ENCODE measurements at regions not wholly inside any gene's neighbourhood (a gene's known extent, or its start where the extent isn't known, plus 50 kb on each side); places are given as distances from the start of the nearest gene placed in this dataset.
A peak's percentile ranks its signal among the peaks of the same experiment; 100 is the strongest.
"Not testable (repeated sequence)": the region's sequence is repeated elsewhere in the genome, so short reads cannot be mapped to it uniquely, and the experiment has no call there.

DNA sequence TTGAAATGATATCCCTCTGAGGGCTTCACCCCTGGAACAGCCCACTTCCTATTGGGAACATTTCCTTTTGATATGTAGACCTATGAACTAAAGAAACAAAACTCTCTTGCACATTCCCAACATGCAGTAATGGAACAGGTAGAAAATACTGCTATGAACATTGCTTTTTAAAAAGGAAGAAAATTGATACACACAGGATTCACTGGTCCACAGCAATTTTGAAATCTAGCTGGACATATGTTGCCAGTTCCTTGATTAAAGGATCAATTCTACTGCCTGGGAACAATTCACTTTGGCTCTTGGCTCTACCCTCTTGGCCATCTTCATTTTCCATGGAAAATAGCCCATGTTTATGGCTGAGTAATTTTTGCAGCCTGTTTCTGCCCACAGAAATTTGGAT, 74.9 kb upstream of the ZNF280D start:
- DNase-seq, result no peak

DNA sequence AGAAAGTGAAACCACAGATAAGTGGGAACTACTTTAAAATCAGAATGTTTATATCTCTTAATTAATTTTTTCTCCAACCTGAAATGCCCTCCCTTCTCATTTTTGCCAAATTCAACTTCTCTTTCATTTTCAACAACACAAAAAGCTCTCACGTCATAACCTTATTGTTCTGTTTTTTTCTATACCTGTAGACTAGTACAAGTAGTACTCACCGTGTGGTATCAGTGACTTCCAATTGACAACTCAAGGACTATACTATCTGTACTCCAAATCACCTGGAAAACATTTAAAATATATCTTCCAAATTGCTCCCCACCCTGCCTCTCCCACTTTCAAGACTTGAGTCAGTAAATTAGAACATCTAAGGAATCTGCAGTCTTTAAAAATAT, 72.8 kb upstream of the ZNF280D start:
- no peak for DNase-seq

DNA sequence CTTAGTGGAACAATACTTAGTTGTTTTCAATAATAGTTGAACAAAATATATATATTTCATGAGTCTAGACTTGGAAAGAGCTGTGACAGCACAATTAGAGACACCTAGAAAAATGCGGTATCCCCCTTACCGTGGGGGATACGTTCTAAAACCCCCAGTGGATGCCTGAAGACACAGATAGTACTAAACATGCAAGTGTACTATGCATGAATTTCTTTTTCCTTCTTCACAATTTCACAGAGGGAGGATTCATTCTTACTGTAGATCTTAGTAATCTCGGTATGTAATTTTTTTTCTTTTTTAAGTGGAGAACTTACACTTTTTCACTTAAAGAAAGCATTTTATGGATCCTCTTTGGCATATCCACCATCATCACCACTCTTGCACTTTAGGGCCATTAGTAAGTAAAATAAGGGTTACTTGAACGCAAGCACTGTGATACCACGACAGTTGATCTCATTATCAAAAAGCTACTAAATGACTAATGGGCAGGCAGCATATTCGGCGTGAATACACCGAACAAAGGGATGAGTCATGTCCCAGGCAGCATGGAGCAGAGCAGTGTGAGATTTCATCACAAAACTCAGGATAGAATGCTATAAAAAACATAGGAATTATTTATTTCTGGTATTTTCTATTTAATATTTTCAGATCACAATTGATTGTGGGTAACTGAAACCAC, 72.3 kb upstream of the ZNF280D start:
- no peak for DNase-seq

DNA sequence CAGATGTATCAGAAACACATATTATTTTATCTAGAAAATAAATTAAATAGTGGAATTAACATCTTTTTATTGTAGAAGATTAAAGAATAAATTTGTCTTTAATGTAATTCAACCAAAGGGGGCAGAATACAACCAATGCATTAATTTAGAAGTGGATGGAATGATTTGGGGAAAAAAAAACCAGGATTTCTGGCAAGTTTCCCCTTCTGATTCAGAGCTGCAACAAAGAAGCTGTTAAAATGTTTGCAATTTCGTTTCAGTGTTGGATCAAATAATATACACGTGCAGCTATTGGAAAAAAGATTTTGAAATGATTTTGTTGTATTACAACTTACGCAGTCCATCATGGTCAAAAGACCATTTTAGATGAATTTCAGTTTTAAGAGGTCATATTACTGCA, 71.6 kb upstream of the ZNF280D start:
- DNase-seq, result no peak

DNA sequence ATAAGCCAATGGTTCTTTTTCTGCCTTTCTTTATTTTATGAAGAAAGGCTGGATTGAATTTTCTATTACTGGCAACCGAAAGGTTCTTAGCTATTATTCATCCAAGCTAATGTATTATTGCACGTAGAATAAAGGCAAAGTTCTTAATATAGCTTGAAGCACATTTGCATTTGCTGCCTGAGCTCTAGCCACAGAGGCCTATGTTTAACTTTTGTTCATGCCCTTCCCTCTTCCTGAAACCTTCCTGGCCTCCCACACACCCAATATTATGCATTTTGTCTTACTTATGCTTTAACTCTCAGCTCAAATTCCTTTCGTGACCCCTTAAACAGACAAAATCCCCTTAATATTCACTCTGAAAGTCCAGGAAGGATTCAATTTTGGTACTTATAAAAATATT, 71.0 kb upstream of the ZNF280D start:
- no peak for DNase-seq

DNA sequence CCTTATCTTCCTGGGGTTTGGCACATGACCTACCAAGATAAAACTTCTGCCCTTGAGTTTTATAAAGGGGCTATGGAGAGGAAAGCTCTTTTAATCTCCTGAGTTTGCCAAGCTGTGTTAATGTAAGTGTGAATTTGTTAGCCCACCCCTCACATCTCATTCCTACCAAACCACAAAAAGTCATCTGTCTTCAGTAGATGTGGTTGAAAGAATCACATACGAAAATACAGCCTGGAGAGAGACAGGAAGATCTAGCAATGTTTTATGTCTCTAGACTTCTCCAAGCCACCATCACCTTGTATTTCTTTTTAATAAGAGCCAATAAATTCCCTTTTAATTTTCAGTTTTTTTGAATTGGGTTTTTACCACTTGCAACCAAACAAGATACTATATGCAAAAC, 68.9 kb upstream of the ZNF280D start:
- DNase-seq, result no peak

DNA sequence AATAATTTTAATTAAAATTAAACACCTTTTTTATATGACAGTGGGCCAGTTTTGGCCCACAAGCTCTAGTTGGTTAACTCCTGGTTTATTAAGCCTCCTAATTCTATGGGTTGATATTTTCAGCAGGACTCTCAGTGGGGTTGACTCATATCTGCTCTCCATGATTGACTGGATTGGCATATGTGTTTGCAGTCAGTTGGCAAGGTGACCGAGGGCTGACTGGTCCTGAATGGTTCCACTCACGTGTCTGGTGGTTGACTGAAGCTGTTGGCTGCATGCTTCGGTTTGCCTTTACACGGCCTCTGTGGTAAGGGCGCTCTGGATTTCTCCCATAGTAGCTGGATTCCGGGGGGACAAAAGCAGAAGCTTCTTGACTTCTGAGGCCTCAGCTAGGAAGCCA, 65.3 kb upstream of the ZNF280D start:
- peak in 1 of 2 donors; percentile 32 for DNase-seq

DNA sequence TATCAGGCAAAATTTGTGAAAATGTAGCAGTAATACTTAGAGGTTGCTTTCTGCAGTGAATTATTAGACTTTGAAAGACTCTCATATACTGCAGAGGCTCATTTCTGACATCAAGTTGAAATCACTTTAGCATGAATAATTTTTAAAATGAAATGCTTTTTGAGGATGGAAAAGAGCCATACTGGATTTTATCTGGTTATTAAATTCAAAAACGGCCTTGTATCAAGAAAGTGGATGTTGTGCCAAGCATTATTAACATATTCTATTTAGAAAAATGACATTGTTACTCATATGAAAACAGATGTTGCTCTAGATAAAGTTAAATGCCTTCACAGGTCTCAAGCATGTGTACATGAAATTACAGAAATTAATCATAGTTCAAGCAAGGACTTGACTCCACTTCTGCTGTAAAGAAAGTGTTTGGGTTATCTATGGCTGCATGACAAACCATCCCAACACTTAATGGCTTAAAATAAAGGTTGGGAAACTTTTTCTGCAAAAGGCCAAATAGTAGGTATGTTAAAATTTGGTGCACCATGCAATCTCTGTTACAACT, 64.5 kb upstream of the ZNF280D start:
- DNase-seq, result no peak

DNA sequence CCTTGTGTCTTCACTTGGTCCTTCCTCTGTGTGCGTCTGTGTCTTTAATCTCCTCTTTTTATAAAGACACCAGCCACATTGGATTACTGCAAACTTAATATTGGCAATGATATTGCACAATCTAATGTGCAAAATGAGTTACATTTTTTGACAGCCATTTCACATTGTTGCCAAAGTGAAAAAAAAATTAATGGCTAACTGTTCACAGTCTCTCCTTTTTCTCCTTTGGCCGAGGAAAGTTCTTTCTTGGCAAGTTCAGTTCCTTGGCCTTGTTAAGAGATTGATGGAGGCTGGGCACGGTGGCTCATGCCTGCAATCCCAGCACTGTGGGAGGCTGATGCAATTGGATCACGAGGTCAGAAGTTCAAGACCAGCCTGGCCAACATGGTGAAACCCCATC, 62.2 kb upstream of the ZNF280D start:
- no peak for DNase-seq

DNA sequence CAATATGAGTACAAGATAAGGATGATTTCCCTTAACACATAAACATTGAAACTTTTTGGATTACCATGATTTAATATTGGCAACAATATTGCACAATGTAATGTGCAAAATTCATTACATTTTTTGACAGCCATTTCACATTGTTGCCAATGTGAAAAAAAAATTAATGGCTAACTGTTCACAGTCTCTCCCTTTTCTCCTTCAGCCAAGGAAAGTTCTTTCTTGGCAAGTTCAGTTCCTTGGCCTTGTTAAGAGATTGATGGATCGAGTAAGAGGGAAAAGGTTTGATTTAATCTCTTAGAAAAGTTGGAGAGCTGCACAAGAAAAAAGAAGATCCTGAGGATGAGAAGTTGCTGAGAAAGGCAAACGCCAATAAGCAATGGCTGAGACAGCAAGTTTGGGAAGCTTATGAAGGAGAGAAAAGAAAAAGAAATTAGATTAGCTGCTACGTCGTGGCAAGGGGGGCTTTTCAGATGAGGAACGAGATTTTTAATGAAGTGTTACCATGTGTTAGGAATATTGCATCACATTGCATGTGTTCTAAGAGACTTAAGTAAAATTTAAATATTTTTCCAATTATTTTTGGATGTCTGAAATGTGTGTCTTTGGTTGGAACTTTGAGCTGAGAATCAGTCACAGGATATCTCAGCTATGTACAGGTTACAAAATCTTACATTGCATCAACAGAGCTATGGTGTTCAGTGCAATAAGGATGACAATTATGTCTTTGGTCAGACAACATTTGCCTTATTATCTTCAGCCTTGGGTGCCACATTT, 61.4 kb upstream of the ZNF280D start:
- no peak for DNase-seq

DNA sequence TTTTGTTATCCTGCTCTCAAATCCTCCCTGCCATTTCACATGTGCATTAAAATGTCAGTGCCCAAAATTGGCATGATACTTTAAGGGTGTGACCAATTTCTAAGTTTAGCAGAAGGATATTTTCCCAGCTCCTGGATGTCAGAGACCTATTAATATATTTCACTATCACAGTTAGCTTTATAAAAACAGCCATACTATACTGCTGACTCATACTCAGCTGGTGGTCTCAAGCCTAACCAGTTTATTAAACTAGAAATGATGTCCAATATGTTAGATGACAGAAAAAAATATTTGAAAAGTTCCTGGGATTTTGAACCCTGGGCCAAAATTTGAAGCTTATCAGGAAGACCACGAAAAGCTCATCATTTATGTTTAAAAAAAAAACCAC, 60.9 kb upstream of the ZNF280D start:
- no peak for DNase-seq

DNA sequence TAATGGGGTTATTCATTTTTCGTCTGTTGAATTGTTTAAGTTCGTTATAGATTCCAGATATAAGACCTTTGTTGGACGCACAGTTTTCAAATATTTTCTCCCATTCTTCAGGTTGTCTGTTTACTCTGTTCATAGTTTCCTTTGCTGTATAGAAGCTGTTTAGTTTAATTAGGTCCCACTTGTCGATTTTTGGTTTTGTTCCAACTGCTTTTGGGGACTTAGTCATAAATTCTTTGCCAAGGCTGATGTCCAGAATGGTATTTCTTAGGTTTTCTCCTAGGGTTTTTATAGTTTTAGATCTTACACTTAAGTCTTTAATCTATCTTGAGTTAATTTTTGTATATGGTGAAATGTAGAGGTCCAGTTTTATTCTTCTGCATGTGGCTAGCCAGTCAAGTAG, 58.9 kb upstream of the ZNF280D start:
- DNase-seq, result no peak

DNA sequence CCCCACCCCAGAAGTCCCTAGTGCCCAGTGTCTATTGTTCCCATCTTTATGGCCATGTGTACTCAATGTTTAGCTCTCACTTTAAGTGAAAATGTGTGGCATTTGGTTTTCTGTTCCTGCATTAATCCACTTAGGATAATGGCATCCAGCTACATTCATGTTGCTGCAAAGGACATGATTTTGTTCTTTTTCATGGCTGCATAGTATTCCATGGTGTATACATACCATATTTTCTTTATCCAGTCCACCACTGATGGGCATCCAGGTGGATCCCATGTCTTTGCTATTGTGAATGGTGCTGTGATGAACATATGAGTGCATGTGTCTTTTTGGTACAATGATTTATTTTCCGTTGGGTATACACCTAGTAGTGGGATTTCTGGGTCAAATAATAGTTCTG, 58.2 kb upstream of the ZNF280D start:
- DNase-seq, result not testable (repeated sequence)

DNA sequence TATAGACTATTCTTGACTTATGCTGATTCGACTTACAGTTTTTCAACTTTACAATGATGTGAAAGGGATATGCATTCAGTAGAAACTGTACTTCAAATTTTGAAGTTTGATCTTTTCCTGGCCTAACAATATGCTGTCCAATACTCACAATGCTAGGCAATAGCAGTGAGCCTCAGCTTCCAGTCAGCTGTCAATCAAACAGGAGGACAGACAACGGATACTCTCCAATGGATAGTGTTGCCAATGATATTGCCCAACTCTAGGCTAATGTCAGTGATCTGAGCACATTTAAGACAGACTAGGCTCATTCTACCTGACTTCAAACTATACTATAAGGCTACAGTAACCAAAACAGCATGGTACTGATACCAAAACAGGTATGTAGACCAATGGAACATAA, 55.0 kb upstream of the ZNF280D start:
- no peak for DNase-seq

DNA sequence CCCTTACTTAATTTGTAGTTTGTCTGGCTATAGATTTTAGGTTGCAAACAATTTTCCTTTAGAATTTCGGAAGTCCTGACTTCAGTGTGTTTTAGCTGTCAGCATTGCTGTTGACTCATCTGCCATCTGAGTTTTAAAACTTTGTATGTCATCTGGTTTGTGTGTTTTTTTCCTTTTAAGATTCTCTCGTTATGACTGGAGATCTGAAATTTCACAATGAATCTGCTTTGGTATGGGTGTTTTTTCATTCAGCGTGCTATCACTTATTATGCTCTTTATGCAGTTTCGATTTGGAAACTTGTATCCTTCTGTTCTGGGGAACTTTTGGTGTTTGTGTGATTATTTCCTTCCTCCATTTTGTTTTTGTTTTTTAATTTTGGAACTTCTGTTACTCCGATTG, 53.7 kb upstream of the ZNF280D start:
- no peak for DNase-seq

DNA sequence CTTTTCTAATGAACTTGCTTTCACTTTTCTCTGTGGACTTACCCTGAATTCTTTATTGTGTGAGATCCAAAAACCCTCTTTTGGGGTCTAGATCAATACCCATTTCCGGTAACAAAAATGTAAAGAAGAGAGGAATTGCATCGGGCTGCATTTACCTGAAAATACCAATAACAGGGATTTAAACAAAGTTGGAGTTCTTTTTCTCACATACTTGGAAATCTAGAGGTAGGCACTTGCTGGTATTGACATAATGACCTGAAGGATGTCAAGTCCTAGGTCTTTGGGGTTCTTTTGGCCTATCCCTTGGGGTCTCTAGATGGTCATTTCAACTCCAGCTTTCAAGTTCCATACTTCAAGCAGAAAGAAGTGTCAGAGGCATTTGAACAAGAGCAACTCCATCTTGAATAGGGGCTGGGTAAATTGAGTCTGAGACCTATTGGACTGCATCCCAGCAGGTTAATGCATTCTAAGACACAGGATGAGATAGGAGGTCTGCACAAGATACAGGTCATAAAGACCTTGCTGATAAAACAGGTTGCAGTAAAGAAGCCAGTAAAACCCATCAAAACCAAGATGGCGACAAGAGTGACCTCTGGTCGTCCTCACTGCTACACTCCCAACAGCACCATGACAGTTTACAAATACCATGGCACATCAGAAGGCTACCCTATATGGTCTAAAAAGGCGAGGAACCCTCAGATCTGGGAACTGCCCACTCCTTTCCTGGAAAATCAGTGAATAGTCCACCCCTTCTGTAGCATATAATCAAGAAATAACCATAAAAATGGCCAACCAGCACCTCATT, 50.8 kb upstream of the ZNF280D start:
- DNase-seq, result no peak

DNA sequence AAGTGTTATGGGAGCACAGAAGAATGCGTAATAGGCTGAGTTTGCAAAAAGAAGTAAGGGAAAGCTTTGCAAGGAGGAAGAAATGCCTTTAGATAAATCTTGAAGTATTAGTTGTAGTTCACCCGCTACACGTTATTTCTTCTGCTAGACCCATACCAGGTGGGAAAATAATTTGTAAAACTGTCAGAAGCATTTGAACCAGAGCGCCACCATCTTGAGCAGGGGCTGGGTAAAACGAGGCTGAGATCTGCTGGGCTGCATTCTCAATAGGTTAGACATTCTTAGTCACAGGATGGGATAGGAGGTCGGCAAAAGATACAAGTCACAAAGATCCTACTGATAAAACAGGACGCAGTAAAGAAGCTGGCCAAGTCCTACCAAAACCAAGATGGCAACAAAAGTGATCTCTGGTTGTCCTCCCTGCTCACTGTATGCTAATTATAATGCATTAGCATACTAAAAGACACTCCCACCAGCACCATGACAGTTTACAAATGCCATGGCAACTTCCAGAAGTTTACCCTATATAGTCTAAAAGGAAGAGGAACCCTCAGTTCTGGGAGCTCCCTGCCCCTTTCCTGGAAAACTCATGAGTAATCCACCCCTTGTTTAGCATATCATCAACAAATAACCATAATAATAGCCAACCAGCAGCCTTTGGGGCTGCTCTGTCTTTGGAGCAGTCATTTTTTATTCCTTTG, 50.0 kb upstream of the ZNF280D start:
- no peak for DNase-seq
